BJ (cell line): ENCODE measurements at regions not wholly inside any gene's neighbourhood (a gene's known extent, or its start where the extent isn't known, plus 50 kb on each side); places are given as distances from the start of the nearest gene placed in this dataset.
A peak's percentile ranks its signal among the peaks of the same experiment; 100 is the strongest.

ENCODE experiments used
- CTCF ChIA-PET: fragments of 350-600 bp; formaldehyde crosslinking; extraction: SDS; loops from one replicate; lab custom pipeline; 2021; ENCODE audit warnings: antibody characterized with exemption, inconsistent platforms; lab: Yijun Ruan, JAX
- POLR2A ChIA-PET: fragments of 300-600 bp; sonication (Branson Sonifier 250); formaldehyde crosslinking; extraction: SDS; loops from one replicate; lab custom pipeline; 2021; ENCODE audit warnings: antibody characterized with exemption; lab: Charles Lee
- DNase-seq: peaks from one replicate; pipeline ENCODE4 v3.0.0-alpha.2; 2011; ENCODE audit warnings: low read depth
- H3K27me3 ChIP-seq: 2 replicates; pipeline ENCODE4 v1.6.0; 2011; ENCODE audit warnings: low read length; ENCODE audit not compliant: control insufficient read depth, insufficient read depth
- H3K36me3 ChIP-seq: 2 replicates; pipeline ENCODE4 v1.5.1; 2011; ENCODE audit warnings: low read length; ENCODE audit not compliant: control insufficient read depth, insufficient read depth
- H3K4me3 ChIP-seq: 2 replicates; pipeline ENCODE4 v1.5.1; 2011; ENCODE audit warnings: low read depth, mild to moderate bottlenecking, control low read depth, low read length
- CTCF ChIP-seq: IDR thresholded peaks from 2 replicates; pipeline ENCODE4 v1.5.1; 2011; ENCODE audit warnings: low read depth, mild to moderate bottlenecking, control low read depth, inconsistent platforms, low read length, moderate library complexity; ENCODE audit not compliant: insufficient read depth

- ChIA-PET CTCF (no interaction called here), POLR2A (no interaction called here)
- no peak for TF ChIP-seq CTCF
- Histone ChIP-seq H3K27me3 (no peaks in the 10 kb centered on the region), H3K36me3 (no peaks in the 10 kb centered on the region), H3K4me3 (no peak overlapping the region)
- no peak for DNase-seq
These were observed 744.2 kb downstream of the MTRR start for GRCh38 chr5:8613078-8613685.

- Histone ChIP-seq H3K4me3 (no peak overlapping the region), H3K27me3 (no peaks in the 10 kb centered on the region), H3K36me3 (no peaks in the 10 kb centered on the region)
- no peak for TF ChIP-seq CTCF
- POLR2A ChIA-PET = no interaction called here
- DNase-seq = no peak
- CTCF ChIA-PET = no interaction called here
These were observed 746.4 kb downstream of the MTRR start for GRCh38 chr5:8615142-8615858.

- CTCF ChIA-PET = no interaction called here
- no peak for TF ChIP-seq CTCF
These were observed 759.6 kb downstream of the MTRR start for GRCh38 chr5:8628521-8628920.

GRCh38 chr5:8633259-8633658, 764.3 kb downstream of the MTRR start:
- CTCF ChIA-PET = no interaction called here
- H3K36me3 ChIP-seq = no peaks in the 10 kb centered on the region
- H3K27me3 ChIP-seq = no peaks in the 10 kb centered on the region
- no peak for DNase-seq
- no peak overlapping the region for H3K4me3 ChIP-seq
- POLR2A ChIA-PET = no interaction called here
- TF ChIP-seq CTCF = no peak

More at GRCh38 chr5:8628521-8628920, 759.6 kb downstream of the MTRR start:
- no peak for DNase-seq
- POLR2A ChIA-PET = no interaction called here
- H3K4me3 ChIP-seq = no peak overlapping the region
- no peaks in the 10 kb centered on the region for H3K36me3 ChIP-seq
- no peaks in the 10 kb centered on the region for H3K27me3 ChIP-seq

- ChIA-PET CTCF (no interaction called here), POLR2A (no interaction called here)
- Histone ChIP-seq H3K4me3 (no peak overlapping the region), H3K36me3 (no peaks in the 10 kb centered on the region), H3K27me3 (no peaks in the 10 kb centered on the region)
- peak; percentile 6 for DNase-seq
- TF ChIP-seq CTCF = no peak
These were observed 764.7 kb downstream of the MTRR start for GRCh38 chr5:8633696-8634095.
